Astrocyte (in vitro differentiated cells and primary cell): ENCODE measurements at regions not wholly inside any gene's neighbourhood (a gene's known extent, or its start where the extent isn't known, plus 50 kb on each side); places are given as distances from the start of the nearest gene placed in this dataset.

Source experiments
- CTCF ChIP-seq: IDR thresholded peaks from 2 replicates; pipeline ENCODE4 v1.5.1; 2011; ENCODE audit warnings: low read depth, mild to moderate bottlenecking, inconsistent platforms, low read length, moderate library complexity; ENCODE audit not compliant: insufficient read depth
- EZH2 ChIP-seq: IDR thresholded peaks from 2 replicates; pipeline ENCODE4 v1.6.1; 2012; ENCODE audit warnings: mild to moderate bottlenecking, low read length, inconsistent platforms; ENCODE audit not compliant: insufficient read depth

GRCh38 chrX:121802881-121803412, 755.5 kb downstream of the GLUD2 start:
- TF ChIP-seq CTCF (no peak), EZH2 (no peak)
